ENCODE measurements at regions not wholly inside any gene's neighbourhood (a gene's known extent, or its start where the extent isn't known, plus 50 kb on each side); places are given as distances from the start of the nearest gene placed in this dataset.

GRCh38 chr2:106607371-106607770 lies 120.2 kb downstream of the CD8B2 start:
- H3K4me1 Mint-ChIP-seq (ENCODE audit: low read depth): no peaks in the 10 kb centered on the region
- peaks cover 9% of the 10 kb centered on the region for H3K27me3 Mint-ChIP-seq (ENCODE audit: low read depth)
- no peaks in the 10 kb centered on the region for H3K9me3 Mint-ChIP-seq
- no peak overlapping the region for H3K27ac Mint-ChIP-seq
- no peaks in the 10 kb centered on the region for H3K36me3 Mint-ChIP-seq (ENCODE audit: low read depth)
- H3K4me3 Mint-ChIP-seq: no peak overlapping the region

GRCh38 chr2:106609780-106610179 lies 122.6 kb downstream of the CD8B2 start:
- no peak overlapping the region for H3K27ac Mint-ChIP-seq
- no peak overlapping the region for H3K4me3 Mint-ChIP-seq
- H3K4me1 Mint-ChIP-seq (ENCODE audit: low read depth): no peaks in the 10 kb centered on the region
- no peaks in the 10 kb centered on the region for H3K9me3 Mint-ChIP-seq
- peaks cover 1% of the 10 kb centered on the region for H3K27me3 Mint-ChIP-seq (ENCODE audit: low read depth)
- no peaks in the 10 kb centered on the region for H3K36me3 Mint-ChIP-seq (ENCODE audit: low read depth)

- H3K4me1 Mint-ChIP-seq (ENCODE audit: low read depth): no peaks in the 10 kb centered on the region
- H3K36me3 Mint-ChIP-seq (ENCODE audit: low read depth): no peaks in the 10 kb centered on the region
- H3K9me3 Mint-ChIP-seq: no peaks in the 10 kb centered on the region
- H3K27ac Mint-ChIP-seq: no peak overlapping the region
- no peaks in the 10 kb centered on the region for H3K27me3 Mint-ChIP-seq (ENCODE audit: low read depth)
- H3K4me3 Mint-ChIP-seq: no peak overlapping the region
These were observed 127.5 kb downstream of the CD8B2 start for GRCh38 chr2:106614511-106615291.

GRCh38 chr2:106618614-106619013 lies 131.4 kb downstream of the CD8B2 start:
- no peaks in the 10 kb centered on the region for H3K27me3 Mint-ChIP-seq (ENCODE audit: low read depth)
- H3K36me3 Mint-ChIP-seq (ENCODE audit: low read depth): no peaks in the 10 kb centered on the region
- no peaks in the 10 kb centered on the region for H3K4me1 Mint-ChIP-seq (ENCODE audit: low read depth)
- no peak overlapping the region for H3K4me3 Mint-ChIP-seq
- H3K9me3 Mint-ChIP-seq: no peaks in the 10 kb centered on the region
- H3K27ac Mint-ChIP-seq: no peak overlapping the region

- Mint-ChIP-seq H3K4me1 (ENCODE audit: low read depth) (no peaks in the 10 kb centered on the region), H3K4me3 (no peak overlapping the region), H3K9me3 (peaks cover 4% of the 10 kb centered on the region), H3K36me3 (ENCODE audit: low read depth) (no peaks in the 10 kb centered on the region), H3K27me3 (ENCODE audit: low read depth) (no peaks in the 10 kb centered on the region), H3K27ac (no peak overlapping the region)
These were observed 136.3 kb downstream of the CD8B2 start for GRCh38 chr2:106623456-106623855.

- H3K4me3 Mint-ChIP-seq: no peak overlapping the region
- no peaks in the 10 kb centered on the region for H3K27me3 Mint-ChIP-seq (ENCODE audit: low read depth)
- no peaks in the 10 kb centered on the region for H3K36me3 Mint-ChIP-seq (ENCODE audit: low read depth)
- no peak overlapping the region for H3K27ac Mint-ChIP-seq
- H3K4me1 Mint-ChIP-seq (ENCODE audit: low read depth): no peaks in the 10 kb centered on the region
- H3K9me3 Mint-ChIP-seq: peaks cover 4% of the 10 kb centered on the region
These were observed 137.7 kb downstream of the CD8B2 start for GRCh38 chr2:106624787-106625380.

GRCh38 chr2:106628377-106628776 lies 141.2 kb downstream of the CD8B2 start:
- H3K36me3 Mint-ChIP-seq (ENCODE audit: low read depth): no peaks in the 10 kb centered on the region
- H3K4me3 Mint-ChIP-seq: no peak overlapping the region
- no peaks in the 10 kb centered on the region for H3K4me1 Mint-ChIP-seq (ENCODE audit: low read depth)
- no peak overlapping the region for H3K27ac Mint-ChIP-seq
- peaks cover 4% of the 10 kb centered on the region for H3K9me3 Mint-ChIP-seq
- no peaks in the 10 kb centered on the region for H3K27me3 Mint-ChIP-seq (ENCODE audit: low read depth)

GRCh38 chr2:106629981-106630380 lies 142.8 kb downstream of the CD8B2 start:
- Mint-ChIP-seq H3K36me3 (ENCODE audit: low read depth) (no peaks in the 10 kb centered on the region), H3K9me3 (peaks cover 4% of the 10 kb centered on the region), H3K4me1 (ENCODE audit: low read depth) (no peaks in the 10 kb centered on the region), H3K27ac (no peak overlapping the region), H3K27me3 (ENCODE audit: low read depth) (no peaks in the 10 kb centered on the region), H3K4me3 (no peak overlapping the region)

- H3K9me3 Mint-ChIP-seq: peaks cover 4% of the 10 kb centered on the region
- H3K27ac Mint-ChIP-seq: no peak overlapping the region
- no peaks in the 10 kb centered on the region for H3K27me3 Mint-ChIP-seq (ENCODE audit: low read depth)
- no peaks in the 10 kb centered on the region for H3K4me1 Mint-ChIP-seq (ENCODE audit: low read depth)
- no peaks in the 10 kb centered on the region for H3K36me3 Mint-ChIP-seq (ENCODE audit: low read depth)
- no peak overlapping the region for H3K4me3 Mint-ChIP-seq
These were observed 144.1 kb downstream of the CD8B2 start for GRCh38 chr2:106631281-106631680.

GRCh38 chr2:106638043-106638442 lies 150.9 kb downstream of the CD8B2 start:
- no peak overlapping the region for H3K27ac Mint-ChIP-seq
- no peaks in the 10 kb centered on the region for H3K9me3 Mint-ChIP-seq
- no peak overlapping the region for H3K4me3 Mint-ChIP-seq
- H3K27me3 Mint-ChIP-seq (ENCODE audit: low read depth): no peaks in the 10 kb centered on the region
- no peaks in the 10 kb centered on the region for H3K4me1 Mint-ChIP-seq (ENCODE audit: low read depth)
- no peaks in the 10 kb centered on the region for H3K36me3 Mint-ChIP-seq (ENCODE audit: low read depth)

- no peaks in the 10 kb centered on the region for H3K36me3 Mint-ChIP-seq (ENCODE audit: low read depth)
- no peaks in the 10 kb centered on the region for H3K27me3 Mint-ChIP-seq (ENCODE audit: low read depth)
- H3K9me3 Mint-ChIP-seq: no peaks in the 10 kb centered on the region
- no peaks in the 10 kb centered on the region for H3K4me1 Mint-ChIP-seq (ENCODE audit: low read depth)
- no peak overlapping the region for H3K27ac Mint-ChIP-seq
- no peak overlapping the region for H3K4me3 Mint-ChIP-seq
These were observed 151.4 kb downstream of the CD8B2 start for GRCh38 chr2:106638580-106638979.

GRCh38 chr2:106642679-106643078 lies 155.5 kb downstream of the CD8B2 start:
- Mint-ChIP-seq H3K4me3 (no peak overlapping the region), H3K9me3 (no peaks in the 10 kb centered on the region), H3K27ac (no peak overlapping the region), H3K4me1 (ENCODE audit: low read depth) (no peaks in the 10 kb centered on the region), H3K36me3 (ENCODE audit: low read depth) (no peaks in the 10 kb centered on the region), H3K27me3 (ENCODE audit: low read depth) (no peaks in the 10 kb centered on the region)

- no peaks in the 10 kb centered on the region for H3K4me1 Mint-ChIP-seq (ENCODE audit: low read depth)
- no peaks in the 10 kb centered on the region for H3K27me3 Mint-ChIP-seq (ENCODE audit: low read depth)
- no peaks in the 10 kb centered on the region for H3K9me3 Mint-ChIP-seq
- no peak overlapping the region for H3K27ac Mint-ChIP-seq
- no peak overlapping the region for H3K4me3 Mint-ChIP-seq
- no peaks in the 10 kb centered on the region for H3K36me3 Mint-ChIP-seq (ENCODE audit: low read depth)
These were observed 157.5 kb downstream of the CD8B2 start for GRCh38 chr2:106644623-106645022.

- Mint-ChIP-seq H3K27me3 (ENCODE audit: low read depth) (no peaks in the 10 kb centered on the region), H3K36me3 (ENCODE audit: low read depth) (no peaks in the 10 kb centered on the region), H3K4me1 (ENCODE audit: low read depth) (no peaks in the 10 kb centered on the region), H3K4me3 (no peak overlapping the region), H3K9me3 (no peaks in the 10 kb centered on the region), H3K27ac (no peak overlapping the region)
These were observed 159.4 kb downstream of the CD8B2 start for GRCh38 chr2:106646605-106647004.

- no peak overlapping the region for H3K27ac Mint-ChIP-seq
- no peaks in the 10 kb centered on the region for H3K27me3 Mint-ChIP-seq (ENCODE audit: low read depth)
- H3K4me1 Mint-ChIP-seq (ENCODE audit: low read depth): no peaks in the 10 kb centered on the region
These were observed 162.1 kb downstream of the CD8B2 start for GRCh38 chr2:106649306-106649705.

More at GRCh38 chr2:106649306-106649705, 162.1 kb downstream of the CD8B2 start:
- H3K9me3 Mint-ChIP-seq: no peaks in the 10 kb centered on the region
- no peak overlapping the region for H3K4me3 Mint-ChIP-seq
- H3K36me3 Mint-ChIP-seq (ENCODE audit: low read depth): no peaks in the 10 kb centered on the region
